SK-N-SH (cell line): ENCODE measurements at regions not wholly inside any gene's neighbourhood (a gene's known extent, or its start where the extent isn't known, plus 50 kb on each side); places are given as distances from the start of the nearest gene placed in this dataset.
A peak's percentile ranks its signal among the peaks of the same experiment; 100 is the strongest.

ENCODE experiments used
- CTCF ChIP-seq: fragments of 200-600 bp; sonication (generic); IDR thresholded peaks from 2 replicates; pipeline ENCODE4 v1.6.1; 2017; ENCODE audit warnings: antibody characterized with exemption, mild to moderate bottlenecking, moderate library complexity
- TF ChIP-seq, protein P1 (sequence below): IDR thresholded peaks from 2 replicates; pipeline ENCODE4 v1.6.1; 2012; ENCODE audit warnings: mild to moderate bottlenecking, low read depth, low read length, moderate library complexity

DNA sequence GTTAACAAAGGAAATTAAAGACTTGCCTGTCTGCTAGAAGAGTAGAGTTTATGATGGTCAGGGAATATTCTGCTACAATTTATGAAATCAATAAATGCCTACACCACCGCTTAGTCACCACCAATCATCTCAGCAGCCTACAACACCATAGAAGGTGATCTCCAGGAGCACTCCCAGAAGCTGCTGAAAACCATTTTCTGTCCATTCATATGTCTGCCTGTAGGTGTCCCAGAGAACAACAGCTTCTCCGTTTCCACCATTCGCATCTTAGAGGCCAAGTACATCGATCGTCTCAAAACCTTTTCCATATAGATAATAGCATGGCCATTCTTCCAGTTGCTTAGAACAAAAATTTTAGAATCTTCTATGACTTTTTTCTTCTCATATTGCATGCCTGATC, 303.4 kb downstream of the KCNC2 start:
- TF ChIP-seq CTCF: peak; percentile 41; the same call in 1 of the 2 replicates
- TF ChIP-seq, protein P1, sequence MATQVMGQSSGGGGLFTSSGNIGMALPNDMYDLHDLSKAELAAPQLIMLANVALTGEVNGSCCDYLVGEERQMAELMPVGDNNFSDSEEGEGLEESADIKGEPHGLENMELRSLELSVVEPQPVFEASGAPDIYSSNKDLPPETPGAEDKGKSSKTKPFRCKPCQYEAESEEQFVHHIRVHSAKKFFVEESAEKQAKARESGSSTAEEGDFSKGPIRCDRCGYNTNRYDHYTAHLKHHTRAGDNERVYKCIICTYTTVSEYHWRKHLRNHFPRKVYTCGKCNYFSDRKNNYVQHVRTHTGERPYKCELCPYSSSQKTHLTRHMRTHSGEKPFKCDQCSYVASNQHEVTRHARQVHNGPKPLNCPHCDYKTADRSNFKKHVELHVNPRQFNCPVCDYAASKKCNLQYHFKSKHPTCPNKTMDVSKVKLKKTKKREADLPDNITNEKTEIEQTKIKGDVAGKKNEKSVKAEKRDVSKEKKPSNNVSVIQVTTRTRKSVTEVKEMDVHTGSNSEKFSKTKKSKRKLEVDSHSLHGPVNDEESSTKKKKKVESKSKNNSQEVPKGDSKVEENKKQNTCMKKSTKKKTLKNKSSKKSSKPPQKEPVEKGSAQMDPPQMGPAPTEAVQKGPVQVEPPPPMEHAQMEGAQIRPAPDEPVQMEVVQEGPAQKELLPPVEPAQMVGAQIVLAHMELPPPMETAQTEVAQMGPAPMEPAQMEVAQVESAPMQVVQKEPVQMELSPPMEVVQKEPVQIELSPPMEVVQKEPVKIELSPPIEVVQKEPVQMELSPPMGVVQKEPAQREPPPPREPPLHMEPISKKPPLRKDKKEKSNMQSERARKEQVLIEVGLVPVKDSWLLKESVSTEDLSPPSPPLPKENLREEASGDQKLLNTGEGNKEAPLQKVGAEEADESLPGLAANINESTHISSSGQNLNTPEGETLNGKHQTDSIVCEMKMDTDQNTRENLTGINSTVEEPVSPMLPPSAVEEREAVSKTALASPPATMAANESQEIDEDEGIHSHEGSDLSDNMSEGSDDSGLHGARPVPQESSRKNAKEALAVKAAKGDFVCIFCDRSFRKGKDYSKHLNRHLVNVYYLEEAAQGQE: no peak
